ENCODE measurements at regions not wholly inside any gene's neighbourhood (a gene's known extent, or its start where the extent isn't known, plus 50 kb on each side); places are given as distances from the start of the nearest gene placed in this dataset.
A peak's percentile ranks its signal among the peaks of the same experiment; 100 is the strongest.
"Not testable (repeated sequence)": the region's sequence is repeated elsewhere in the genome, so short reads cannot be mapped to it uniquely, and the experiment has no call there.

GRCh38 chr4:128428397-128428796 lies 140.8 kb upstream of the PGRMC2 start:
- Mint-ChIP-seq H3K27ac (no peak overlapping the region), H3K4me1 (ENCODE audit: unreplicated experiment) (no peaks in the 10 kb centered on the region), H3K36me3 (no peaks in the 10 kb centered on the region), H3K4me3 (no peak overlapping the region), H3K9me3 (peaks cover 4% of the 10 kb centered on the region), H3K27me3 (no peaks in the 10 kb centered on the region)
- DNase-seq (ENCODE audit: extremely low spot score, unreplicated experiment): no peak
- no peak for TF ChIP-seq CTCF (conservative IDR thresholded peaks at IDR 0.05)

GRCh38 chr4:128427832-128428366 lies 140.3 kb upstream of the PGRMC2 start:
- no peaks in the 10 kb centered on the region for H3K4me1 Mint-ChIP-seq (ENCODE audit: unreplicated experiment)
- H3K36me3 Mint-ChIP-seq: no peaks in the 10 kb centered on the region
- H3K4me3 Mint-ChIP-seq: no peak overlapping the region
- peak; percentile 17 for TF ChIP-seq CTCF (conservative IDR thresholded peaks at IDR 0.05)
- no peaks in the 10 kb centered on the region for H3K27me3 Mint-ChIP-seq
- no peak for DNase-seq (ENCODE audit: extremely low spot score, unreplicated experiment)
- no peak overlapping the region for H3K27ac Mint-ChIP-seq
- peaks cover 4% of the 10 kb centered on the region for H3K9me3 Mint-ChIP-seq

- Mint-ChIP-seq H3K9me3 (no peaks in the 10 kb centered on the region), H3K36me3 (no peaks in the 10 kb centered on the region), H3K27me3 (no peaks in the 10 kb centered on the region), H3K4me1 (ENCODE audit: unreplicated experiment) (no peaks in the 10 kb centered on the region), H3K4me3 (no peak overlapping the region), H3K27ac (no peak overlapping the region)
- DNase-seq (ENCODE audit: extremely low spot score, unreplicated experiment): no peak
- TF ChIP-seq CTCF (conservative IDR thresholded peaks at IDR 0.05): no peak
Measured at GRCh38 chr4:128424527-128425497, 137.2 kb upstream of the PGRMC2 start.

GRCh38 chr4:128422296-128422695 lies 134.7 kb upstream of the PGRMC2 start:
- not testable (repeated sequence) for H3K4me3 Mint-ChIP-seq; DNase-seq (ENCODE audit: extremely low spot score, unreplicated experiment); H3K27ac Mint-ChIP-seq; H3K9me3 Mint-ChIP-seq; H3K4me1 Mint-ChIP-seq (ENCODE audit: unreplicated experiment); H3K36me3 Mint-ChIP-seq; H3K27me3 Mint-ChIP-seq

GRCh38 chr4:128416921-128417320 lies 129.3 kb upstream of the PGRMC2 start:
- Mint-ChIP-seq H3K27ac (no peak overlapping the region), H3K27me3 (no peaks in the 10 kb centered on the region), H3K4me1 (ENCODE audit: unreplicated experiment) (no peaks in the 10 kb centered on the region), H3K4me3 (no peak overlapping the region), H3K9me3 (no peaks in the 10 kb centered on the region), H3K36me3 (no peaks in the 10 kb centered on the region)
- DNase-seq (ENCODE audit: extremely low spot score, unreplicated experiment): no peak
- TF ChIP-seq CTCF (conservative IDR thresholded peaks at IDR 0.05): no peak

- H3K27ac Mint-ChIP-seq: no peak overlapping the region
- DNase-seq (ENCODE audit: extremely low spot score, unreplicated experiment): no peak
- H3K4me1 Mint-ChIP-seq (ENCODE audit: unreplicated experiment): no peaks in the 10 kb centered on the region
- H3K27me3 Mint-ChIP-seq: no peaks in the 10 kb centered on the region
- no peak for TF ChIP-seq CTCF (conservative IDR thresholded peaks at IDR 0.05)
- no peaks in the 10 kb centered on the region for H3K36me3 Mint-ChIP-seq
- H3K9me3 Mint-ChIP-seq: peaks cover 12% of the 10 kb centered on the region
- H3K4me3 Mint-ChIP-seq: no peak overlapping the region
Measured at GRCh38 chr4:128410037-128410436, 122.4 kb upstream of the PGRMC2 start.

All from type B pancreatic cell (in vitro differentiated cells).